ENCODE measurements at regions not wholly inside any gene's neighbourhood (a gene's known extent, or its start where the extent isn't known, plus 50 kb on each side); places are given as distances from the start of the nearest gene placed in this dataset.

- Histone ChIP-seq H4K20me1 (ENCODE audit: control insufficient read depth, extremely low read depth, insufficient read depth, low read length) (no peaks in the 10 kb centered on the region), H3K4me1 (ENCODE audit: control insufficient read depth, extremely low read depth, insufficient read depth, low read length) (no peaks in the 10 kb centered on the region), H3K9me3 (ENCODE audit: control insufficient read depth, insufficient read depth, low read depth, low read length) (no peaks in the 10 kb centered on the region), H3K4me3 (replicated peaks in 1 of 4; ENCODE audit: control extremely low read depth in 1 of 4, insufficient read depth in 1 of 4, low read depth in 3 of 4, low read length in 4 of 4) (no peak overlapping the region), H3K79me2 (ENCODE audit: control insufficient read depth, insufficient read depth, low read length) (no peaks in the 10 kb centered on the region), H2AFZ (ENCODE audit: low read length) (no peak overlapping the region), H3K9ac (ENCODE audit: insufficient read depth, low read length) (no peak overlapping the region), H3K4me2 (ENCODE audit: extremely low read depth, insufficient read depth, low read length) (no peak overlapping the region), H3K36me3 (ENCODE audit: control insufficient read depth, insufficient read depth, low read length) (no peaks in the 10 kb centered on the region), H3K27ac (ENCODE audit: insufficient read depth, low read length) (no peak overlapping the region), H3K27me3 (ENCODE audit: control insufficient read depth, insufficient read depth, low read length) (no peaks in the 10 kb centered on the region)
- TF ChIP-seq EZH2 (IDR thresholded peaks at IDR 0.05; ENCODE audit: low read length, missing control alignments): no peak
- TF ChIP-seq CTCF (conservative IDR thresholded peaks at IDR 0.05 in 1 of 2, IDR thresholded peaks at IDR 0.05 in 1 of 2; ENCODE audit: low read depth in 1 of 2, low read length in 2 of 2): no peak
- no peak for DNase-seq (ENCODE audit: low read depth in 2 of 2)
These were observed 426.7 kb upstream of the PKDCC start for GRCh38 chr2:41621095-41621494.

GRCh38 chr2:41621563-41621962 is 426.3 kb upstream of the PKDCC start:
- Histone ChIP-seq H3K27ac (ENCODE audit: insufficient read depth, low read length) (no peak overlapping the region), H3K9ac (ENCODE audit: insufficient read depth, low read length) (no peak overlapping the region), H4K20me1 (ENCODE audit: control insufficient read depth, extremely low read depth, insufficient read depth, low read length) (no peaks in the 10 kb centered on the region), H3K4me3 (replicated peaks in 1 of 4; ENCODE audit: control extremely low read depth in 1 of 4, insufficient read depth in 1 of 4, low read depth in 3 of 4, low read length in 4 of 4) (no peak overlapping the region), H3K36me3 (ENCODE audit: control insufficient read depth, insufficient read depth, low read length) (no peaks in the 10 kb centered on the region), H3K4me1 (ENCODE audit: control insufficient read depth, extremely low read depth, insufficient read depth, low read length) (no peaks in the 10 kb centered on the region), H3K27me3 (ENCODE audit: control insufficient read depth, insufficient read depth, low read length) (no peaks in the 10 kb centered on the region), H3K4me2 (ENCODE audit: extremely low read depth, insufficient read depth, low read length) (no peak overlapping the region), H2AFZ (ENCODE audit: low read length) (no peak overlapping the region), H3K9me3 (ENCODE audit: control insufficient read depth, insufficient read depth, low read depth, low read length) (no peaks in the 10 kb centered on the region), H3K79me2 (ENCODE audit: control insufficient read depth, insufficient read depth, low read length) (no peaks in the 10 kb centered on the region)
- TF ChIP-seq CTCF (conservative IDR thresholded peaks at IDR 0.05 in 1 of 2, IDR thresholded peaks at IDR 0.05 in 1 of 2; ENCODE audit: low read depth in 1 of 2, low read length in 2 of 2) (no peak), EZH2 (IDR thresholded peaks at IDR 0.05; ENCODE audit: low read length, missing control alignments) (no peak)
- DNase-seq (ENCODE audit: low read depth in 2 of 2): no peak

- H4K20me1 ChIP-seq (ENCODE audit: control insufficient read depth, extremely low read depth, insufficient read depth, low read length): no peaks in the 10 kb centered on the region
- H3K9me3 ChIP-seq (ENCODE audit: control insufficient read depth, insufficient read depth, low read depth, low read length): no peaks in the 10 kb centered on the region
- H3K36me3 ChIP-seq (ENCODE audit: control insufficient read depth, insufficient read depth, low read length): no peaks in the 10 kb centered on the region
- H3K4me3 ChIP-seq (replicated peaks in 1 of 4; ENCODE audit: control extremely low read depth in 1 of 4, insufficient read depth in 1 of 4, low read depth in 3 of 4, low read length in 4 of 4): no peak overlapping the region
- no peak overlapping the region for H3K27ac ChIP-seq (ENCODE audit: insufficient read depth, low read length)
- no peak overlapping the region for H2AFZ ChIP-seq (ENCODE audit: low read length)
- H3K4me1 ChIP-seq (ENCODE audit: control insufficient read depth, extremely low read depth, insufficient read depth, low read length): no peaks in the 10 kb centered on the region
- no peaks in the 10 kb centered on the region for H3K27me3 ChIP-seq (ENCODE audit: control insufficient read depth, insufficient read depth, low read length)
- no peak for TF ChIP-seq EZH2 (IDR thresholded peaks at IDR 0.05; ENCODE audit: low read length, missing control alignments)
- TF ChIP-seq CTCF (conservative IDR thresholded peaks at IDR 0.05 in 1 of 2, IDR thresholded peaks at IDR 0.05 in 1 of 2; ENCODE audit: low read depth in 1 of 2, low read length in 2 of 2): no peak
- no peak overlapping the region for H3K4me2 ChIP-seq (ENCODE audit: extremely low read depth, insufficient read depth, low read length)
- no peak overlapping the region for H3K9ac ChIP-seq (ENCODE audit: insufficient read depth, low read length)
- no peak for DNase-seq (ENCODE audit: low read depth in 2 of 2)
- no peaks in the 10 kb centered on the region for H3K79me2 ChIP-seq (ENCODE audit: control insufficient read depth, insufficient read depth, low read length)
These were observed 425.5 kb upstream of the PKDCC start for GRCh38 chr2:41622301-41622700.

All from fibroblast of lung (primary cell).